ENCODE measurements at regions not wholly inside any gene's neighbourhood (a gene's known extent, or its start where the extent isn't known, plus 50 kb on each side); places are given as distances from the start of the nearest gene placed in this dataset.
"Not testable (repeated sequence)": the region's sequence is repeated elsewhere in the genome, so short reads cannot be mapped to it uniquely, and the experiment has no call there.

GRCh38 chr1:193438312-193438711 lies 251.9 kb upstream of the B3GALT2 start:
- no peak for TF ChIP-seq CTCF (conservative IDR thresholded peaks at IDR 0.05; ENCODE audit: control insufficient read depth, insufficient read depth, low read depth, low read length)
- no peak overlapping the region for H3K4me3 ChIP-seq (ENCODE audit: control insufficient read depth, low read depth, low read length)
- no peak for DNase-seq (ENCODE audit: low read depth)

DNA sequence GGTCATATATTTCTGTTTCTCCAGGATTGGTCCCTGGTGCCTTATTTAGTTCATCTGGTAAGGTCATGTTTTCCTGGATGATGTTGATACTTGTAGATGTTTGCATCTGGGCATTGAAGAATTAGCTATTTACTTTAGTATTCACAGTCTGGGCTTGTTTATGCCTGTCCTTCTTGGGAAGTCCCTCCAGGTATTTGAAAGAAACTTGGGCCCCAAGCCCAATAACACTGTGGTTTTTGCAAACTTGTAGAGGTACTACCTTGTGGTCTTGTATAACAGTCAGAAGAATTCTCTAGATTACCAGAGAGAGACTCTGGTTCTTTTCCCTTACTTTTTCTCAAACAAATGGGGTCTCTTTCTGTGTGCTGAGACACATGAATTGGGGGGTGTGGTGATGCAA lies 251.4 kb upstream of the B3GALT2 start:
- no peak overlapping the region for H3K4me3 ChIP-seq (ENCODE audit: control insufficient read depth, low read depth, low read length)
- no peak for TF ChIP-seq CTCF (conservative IDR thresholded peaks at IDR 0.05; ENCODE audit: control insufficient read depth, insufficient read depth, low read depth, low read length)
- no peak for DNase-seq (ENCODE audit: low read depth)

DNA sequence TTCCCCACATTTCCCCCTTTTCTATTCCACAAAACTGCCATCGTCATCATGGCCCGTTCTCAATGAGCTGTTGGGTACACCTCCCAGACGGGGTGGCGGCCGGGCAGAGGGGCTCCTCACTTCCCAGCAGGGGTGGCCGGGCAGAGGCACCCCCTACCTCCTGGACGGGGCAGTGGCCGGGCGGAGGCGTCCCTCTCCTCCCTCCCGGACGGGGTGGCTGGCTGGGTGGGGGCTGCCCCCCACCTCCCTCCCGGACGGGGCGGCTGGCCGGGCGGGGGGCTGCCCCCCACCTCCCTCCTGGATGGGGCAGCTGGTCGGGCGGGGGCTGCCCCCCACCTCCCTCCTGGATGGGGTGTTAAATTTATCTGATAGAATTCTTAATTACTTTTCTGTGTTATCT lies 250.9 kb upstream of the B3GALT2 start:
- not testable (repeated sequence) for DNase-seq (ENCODE audit: low read depth); H3K4me3 ChIP-seq (ENCODE audit: control insufficient read depth, low read depth, low read length)

DNA sequence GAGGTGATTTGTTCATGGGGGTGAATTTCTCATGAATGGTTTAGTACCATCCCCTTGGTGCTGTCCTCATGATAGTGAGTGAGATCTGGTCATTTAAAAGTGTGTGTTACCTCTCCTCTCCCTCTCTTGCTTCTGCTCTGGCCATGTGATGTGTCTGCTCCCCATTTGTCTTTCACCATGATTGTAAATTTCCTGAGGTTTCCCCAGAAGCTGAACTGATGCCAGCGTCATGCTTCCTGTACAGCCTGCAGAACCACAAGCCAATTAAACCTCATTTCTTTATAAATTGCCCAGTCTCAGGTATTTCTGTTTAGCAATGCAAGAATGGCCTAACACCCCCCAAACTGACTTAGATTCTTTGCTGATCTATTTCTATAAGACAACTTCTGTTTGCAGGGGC lies 249.4 kb upstream of the B3GALT2 start:
- DNase-seq (ENCODE audit: low read depth) = no peak
- no peak overlapping the region for H3K4me3 ChIP-seq (ENCODE audit: control insufficient read depth, low read depth, low read length)
- TF ChIP-seq CTCF (conservative IDR thresholded peaks at IDR 0.05; ENCODE audit: control insufficient read depth, insufficient read depth, low read depth, low read length) = no peak

DNA sequence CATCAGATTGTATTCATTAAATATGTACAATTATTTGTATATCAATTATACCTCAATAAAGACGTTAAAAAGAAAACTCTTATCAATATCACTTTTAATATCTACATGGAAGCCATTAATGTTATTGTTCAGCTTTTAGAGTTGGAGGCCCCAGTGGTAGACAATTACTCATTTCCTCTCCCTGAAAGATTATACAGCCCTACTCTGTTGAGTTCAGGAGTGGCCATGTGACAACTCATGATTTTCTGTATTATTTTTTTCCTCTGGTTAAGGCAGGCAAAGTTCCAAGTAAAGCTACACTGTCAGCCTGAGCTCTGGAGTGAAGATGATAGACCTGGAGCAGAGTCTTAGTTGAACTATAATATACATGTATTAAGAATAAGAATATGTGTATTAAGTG lies 247.9 kb upstream of the B3GALT2 start:
- DNase-seq (ENCODE audit: low read depth) = no peak
- no peak for TF ChIP-seq CTCF (conservative IDR thresholded peaks at IDR 0.05; ENCODE audit: control insufficient read depth, insufficient read depth, low read depth, low read length)
- no peak overlapping the region for H3K4me3 ChIP-seq (ENCODE audit: control insufficient read depth, low read depth, low read length)

- H3K4me3 ChIP-seq (ENCODE audit: control insufficient read depth, low read depth, low read length) = no peak overlapping the region
- no peak for TF ChIP-seq CTCF (conservative IDR thresholded peaks at IDR 0.05; ENCODE audit: control insufficient read depth, insufficient read depth, low read depth, low read length)
- no peak for DNase-seq (ENCODE audit: low read depth)
Measured at GRCh38 chr1:193433599-193433998, 247.2 kb upstream of the B3GALT2 start.

- TF ChIP-seq CTCF (conservative IDR thresholded peaks at IDR 0.05; ENCODE audit: control insufficient read depth, insufficient read depth, low read depth, low read length) = no peak
- DNase-seq (ENCODE audit: low read depth) = no peak
Measured at GRCh38 chr1:193432979-193433587, 246.7 kb upstream of the B3GALT2 start.

More at GRCh38 chr1:193432979-193433587, 246.7 kb upstream of the B3GALT2 start:
- H3K4me3 ChIP-seq (ENCODE audit: control insufficient read depth, low read depth, low read length) = no peak overlapping the region
